ENCODE measurements at regions not wholly inside any gene's neighbourhood (a gene's known extent, or its start where the extent isn't known, plus 50 kb on each side); places are given as distances from the start of the nearest gene placed in this dataset.

GRCh38 chr12:16828891-16829290, 222.9 kb upstream of the LMO3 start (continued):
- TF ChIP-seq, protein P1, sequence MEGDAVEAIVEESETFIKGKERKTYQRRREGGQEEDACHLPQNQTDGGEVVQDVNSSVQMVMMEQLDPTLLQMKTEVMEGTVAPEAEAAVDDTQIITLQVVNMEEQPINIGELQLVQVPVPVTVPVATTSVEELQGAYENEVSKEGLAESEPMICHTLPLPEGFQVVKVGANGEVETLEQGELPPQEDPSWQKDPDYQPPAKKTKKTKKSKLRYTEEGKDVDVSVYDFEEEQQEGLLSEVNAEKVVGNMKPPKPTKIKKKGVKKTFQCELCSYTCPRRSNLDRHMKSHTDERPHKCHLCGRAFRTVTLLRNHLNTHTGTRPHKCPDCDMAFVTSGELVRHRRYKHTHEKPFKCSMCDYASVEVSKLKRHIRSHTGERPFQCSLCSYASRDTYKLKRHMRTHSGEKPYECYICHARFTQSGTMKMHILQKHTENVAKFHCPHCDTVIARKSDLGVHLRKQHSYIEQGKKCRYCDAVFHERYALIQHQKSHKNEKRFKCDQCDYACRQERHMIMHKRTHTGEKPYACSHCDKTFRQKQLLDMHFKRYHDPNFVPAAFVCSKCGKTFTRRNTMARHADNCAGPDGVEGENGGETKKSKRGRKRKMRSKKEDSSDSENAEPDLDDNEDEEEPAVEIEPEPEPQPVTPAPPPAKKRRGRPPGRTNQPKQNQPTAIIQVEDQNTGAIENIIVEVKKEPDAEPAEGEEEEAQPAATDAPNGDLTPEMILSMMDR (IDR thresholded peaks at IDR 0.05 in 2 of 3, conservative IDR thresholded peaks at IDR 0.05 in 1 of 3; ENCODE audit: insufficient read depth in 2 of 3, low read depth in 1 of 3, low read length in 3 of 3) = no peak
- no peak for TF ChIP-seq HMBOX1 (IDR thresholded peaks at IDR 0.05)
- TF ChIP-seq TBL1XR1 (IDR thresholded peaks at IDR 0.05; ENCODE audit: low read length in 2 of 2) = no peak
- TF ChIP-seq ZNF668 (CRISPR knock-in tag; IDR thresholded peaks at IDR 0.05) = no peak

DNA sequence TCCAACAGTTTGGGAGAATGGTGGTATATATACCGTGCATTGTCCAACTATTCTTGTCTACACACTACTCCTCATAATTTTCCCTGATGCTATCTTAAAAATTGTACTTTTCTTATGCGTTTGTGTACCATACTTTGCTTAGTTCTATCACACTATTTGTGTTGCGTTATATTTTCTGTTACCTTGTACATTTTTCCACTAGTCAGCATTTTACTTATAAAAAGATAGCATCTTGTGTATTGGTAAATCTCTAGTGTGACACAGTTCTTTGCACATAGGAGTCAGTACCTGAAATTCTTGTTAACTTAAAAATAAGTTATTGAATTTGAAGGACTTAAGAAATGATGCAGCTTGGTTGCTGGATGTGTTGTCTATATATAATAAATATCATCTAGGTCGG, 201.8 kb upstream of the LMO3 start:
- intact Hi-C loops (cut with micrococcal nuclease) = no loop called here
- Histone ChIP-seq H2AFZ (ENCODE audit: low read depth, low read length) (no peak overlapping the region), H3K9me1 (ENCODE audit: control insufficient read depth, insufficient read depth, low read length) (no peaks in the 10 kb centered on the region), H4K20me1 (replicated peaks; ENCODE audit: control insufficient read depth, insufficient read depth, low read length) (no peaks in the 10 kb centered on the region), H3K9ac (ENCODE audit: insufficient read depth in 1 of 2, low read depth in 2 of 2, low read length in 2 of 2) (no peak overlapping the region), H3K36me3 (ENCODE audit: control insufficient read depth, insufficient read depth, low read length) (no peaks in the 10 kb centered on the region), H3K27me3 (ENCODE audit: control insufficient read depth in 2 of 2, insufficient read depth in 2 of 2, low read length in 2 of 2) (no peaks in the 10 kb centered on the region), H3K4me2 (ENCODE audit: insufficient read depth, low read length) (no peak overlapping the region), H3K9me3 (replicated peaks; ENCODE audit: control insufficient read depth, insufficient read depth, low read depth, low read length) (no peaks in the 10 kb centered on the region; the same call in 1 of the 2 replicates), H3K27ac (ENCODE audit: extremely low read depth, low read depth, low read length) (no peak overlapping the region), H3K4me3 (no peak overlapping the region), H3K4me1 (replicated peaks in 1 of 2; ENCODE audit: control insufficient read depth in 2 of 2, insufficient read depth in 2 of 2, low read length in 2 of 2) (no peaks in the 10 kb centered on the region), H3K79me2 (ENCODE audit: control insufficient read depth, insufficient read depth, low read length) (no peaks in the 10 kb centered on the region)
- POLR2A ChIA-PET = no interaction called here
- CTCF ChIA-PET (ENCODE audit: low intra/inter-chr PET ratio) = no interaction called here
- in situ Hi-C loops (cut with MboI) = no loop called here
- ATAC-seq (no peak), DNase-seq (ENCODE audit: extremely low read depth in 1 of 4, low spot score in 3 of 4) (no peak), FAIRE-seq (no peak)
- no TSS peak for BruUV-seq (replicated peaks)
- TF ChIP-seq ZNF316 (IDR thresholded peaks at IDR 0.05) = peak; percentile 63
- TF ChIP-seq, protein P2, sequence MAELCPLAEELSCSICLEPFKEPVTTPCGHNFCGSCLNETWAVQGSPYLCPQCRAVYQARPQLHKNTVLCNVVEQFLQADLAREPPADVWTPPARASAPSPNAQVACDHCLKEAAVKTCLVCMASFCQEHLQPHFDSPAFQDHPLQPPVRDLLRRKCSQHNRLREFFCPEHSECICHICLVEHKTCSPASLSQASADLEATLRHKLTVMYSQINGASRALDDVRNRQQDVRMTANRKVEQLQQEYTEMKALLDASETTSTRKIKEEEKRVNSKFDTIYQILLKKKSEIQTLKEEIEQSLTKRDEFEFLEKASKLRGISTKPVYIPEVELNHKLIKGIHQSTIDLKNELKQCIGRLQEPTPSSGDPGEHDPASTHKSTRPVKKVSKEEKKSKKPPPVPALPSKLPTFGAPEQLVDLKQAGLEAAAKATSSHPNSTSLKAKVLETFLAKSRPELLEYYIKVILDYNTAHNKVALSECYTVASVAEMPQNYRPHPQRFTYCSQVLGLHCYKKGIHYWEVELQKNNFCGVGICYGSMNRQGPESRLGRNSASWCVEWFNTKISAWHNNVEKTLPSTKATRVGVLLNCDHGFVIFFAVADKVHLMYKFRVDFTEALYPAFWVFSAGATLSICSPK (IDR thresholded peaks at IDR 0.05; ENCODE audit: borderline replicate concordance) = no peak
- peak; percentile 29; the same call in 1 of the 2 replicates for TF ChIP-seq C11orf30 (IDR thresholded peaks at IDR 0.05; ENCODE audit: low read depth)
- peak; percentile 28; the same call in 1 of the 2 replicates for TF ChIP-seq MAFK (IDR thresholded peaks at IDR 0.05; ENCODE audit: low read length)
- TF ChIP-seq NFE2L1 (tag; IDR thresholded peaks at IDR 0.05; ENCODE audit: borderline replicate concordance, low read depth) = no peak
- TF ChIP-seq HMG20A (CRISPR knock-in tag; conservative IDR thresholded peaks at IDR 0.05) = no peak
- TF ChIP-seq MAFF (IDR thresholded peaks at IDR 0.05; ENCODE audit: low read length) = peak; percentile 51
- TF ChIP-seq, protein P3, sequence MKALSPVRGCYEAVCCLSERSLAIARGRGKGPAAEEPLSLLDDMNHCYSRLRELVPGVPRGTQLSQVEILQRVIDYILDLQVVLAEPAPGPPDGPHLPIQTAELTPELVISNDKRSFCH (CRISPR knock-in tag; IDR thresholded peaks at IDR 0.05) = no peak
- TF ChIP-seq, protein P3 (tag; IDR thresholded peaks at IDR 0.05) = no peak
- WGBS (ENCODE audit: insufficient coverage, low coverage, missing lambda C conversion rate) = 0% methylated on average over 4 of the region's 4 CpGs

All from K562 (cell line).